Kidney (tissue), 13 donors: ENCODE measurements at regions not wholly inside any gene's neighbourhood (a gene's known extent, or its start where the extent isn't known, plus 50 kb on each side); places are given as distances from the start of the nearest gene placed in this dataset.
A peak's percentile ranks its signal among the peaks of the same experiment; 100 is the strongest.

ENCODE experiments used
- DNase-seq, 5 donors: peaks; one replicate each; pipeline ENCODE4 v3.0.0-alpha.2; 2013 to 2020
- FAIRE-seq: peaks from 2 replicates; lab custom pipeline; 2012; peaks lifted over from hg19 to GRCh38; lab: Jason Lieb, UNC
- H3K27ac ChIP-seq, 2 donors: one replicate each; pipeline ENCODE4 v1.7.0; 2013; ENCODE audit warnings: low read depth in 2 of 2, low read length in 2 of 2, inconsistent platforms in 1 of 2
- H3K27me3 ChIP-seq: one replicate; pipeline ENCODE4 v1.7.1; 2013; ENCODE audit warnings: low read length, inconsistent platforms; ENCODE audit not compliant: control insufficient read depth, insufficient read depth
- H3K36me3 ChIP-seq, 3 donors: one replicate each; pipeline versions ENCODE4 v1.7.0 to v1.7.1; 2013; ENCODE audit warnings: low read length in 3 of 3, control low read depth in 1 of 3, inconsistent platforms in 1 of 3; ENCODE audit not compliant: insufficient read depth in 3 of 3, control insufficient read depth in 2 of 3
- H3K4me1 ChIP-seq, 3 donors: one replicate each; pipeline versions ENCODE4 v1.7.0 to v1.7.1; 2013; ENCODE audit warnings: low read length in 3 of 3, inconsistent platforms in 1 of 3, low read depth in 1 of 3; ENCODE audit not compliant: control insufficient read depth in 2 of 3, insufficient read depth in 2 of 3
- H3K4me3 ChIP-seq, 3 donors: one replicate each; pipeline versions ENCODE4 v1.7.0 to v1.8.1; 2013; ENCODE audit warnings: low read length in 3 of 3, control low read depth in 1 of 3, inconsistent platforms in 1 of 3
- H3K9ac ChIP-seq, 3 donors: one replicate each; pipeline versions ENCODE4 v1.7.0 to v1.7.1; 2013; ENCODE audit warnings: low read length in 3 of 3, control low read depth in 1 of 3, inconsistent platforms in 1 of 3
- H3K9me3 ChIP-seq, 3 donors: one replicate each; pipeline versions ENCODE4 v1.7.0 to v1.7.1; 2013; ENCODE audit warnings: low read length in 3 of 3, control low read depth in 1 of 3, inconsistent platforms in 1 of 3; ENCODE audit not compliant: control insufficient read depth in 2 of 3, insufficient read depth in 1 of 3
- intact Hi-C: fragments of 100-400 bp; cut with DNase I; formaldehyde crosslinking; loops from one replicate; pipeline ENCODE4 v1.11.1; 2022
- TF ChIP-seq, protein P1 (sequence below): IDR thresholded peaks from 3 replicates; pipeline ENCODE4 v1.5.1; 2012; ENCODE audit warnings: mild to moderate bottlenecking, moderate library complexity, borderline replicate concordance; ENCODE audit not compliant: insufficient read depth; ENCODE audit errors: extremely low read depth
- donor health status: control.
- donor health status: control.
- donor health status: control.
- donor health status: control.
- donor health status: control.
- donor health status: DM: yes; HTN: yes; CAD: no.
- donor health status: Normal renal cell carcinoma (clear cell type).

DNA sequence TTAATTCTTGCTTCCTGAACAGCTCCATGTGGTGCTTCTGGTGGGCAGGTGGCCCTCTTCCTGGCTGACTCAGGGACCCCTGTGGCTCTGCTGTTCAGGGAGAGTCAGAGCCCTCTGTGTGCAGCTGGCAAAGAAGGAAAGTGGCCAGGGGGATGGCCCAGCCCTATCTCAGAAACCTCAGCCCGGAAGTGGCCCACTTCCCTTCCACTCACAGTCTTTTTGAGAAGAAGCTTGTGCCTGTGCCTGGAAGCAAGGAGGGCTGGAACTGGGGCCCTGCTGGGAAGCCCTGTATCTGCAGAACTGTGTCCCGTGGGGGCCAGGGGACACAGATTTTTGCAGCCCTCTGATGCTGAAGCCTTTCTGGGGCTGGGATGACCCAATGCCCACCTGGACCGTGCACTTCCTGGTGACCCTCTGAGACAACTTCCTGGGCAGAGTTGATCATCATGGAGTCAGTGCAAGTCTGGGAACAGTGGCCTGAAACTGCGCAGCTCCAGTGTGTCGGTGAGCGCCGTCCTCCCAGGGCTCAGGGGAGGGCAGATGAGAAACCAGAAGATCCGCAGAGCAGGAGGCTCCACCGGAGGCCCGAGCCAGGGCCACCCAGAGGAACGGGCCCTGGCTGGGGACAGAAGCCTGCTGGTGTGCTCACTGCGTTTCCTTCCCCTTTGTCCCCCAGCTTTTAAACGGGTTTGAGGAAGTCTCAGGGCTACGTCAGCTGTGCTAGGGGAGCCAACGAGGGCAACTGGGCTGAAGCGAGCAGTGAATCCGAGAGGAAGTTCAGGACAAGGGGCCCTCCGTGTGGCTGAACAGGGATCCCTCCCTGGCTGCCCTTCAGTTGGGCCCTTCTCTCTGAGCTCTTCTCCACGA lies 217.4 kb upstream of the RTL1 start:
- H3K4me3 ChIP-seq = no peak overlapping the region
- TF ChIP-seq, protein P1, sequence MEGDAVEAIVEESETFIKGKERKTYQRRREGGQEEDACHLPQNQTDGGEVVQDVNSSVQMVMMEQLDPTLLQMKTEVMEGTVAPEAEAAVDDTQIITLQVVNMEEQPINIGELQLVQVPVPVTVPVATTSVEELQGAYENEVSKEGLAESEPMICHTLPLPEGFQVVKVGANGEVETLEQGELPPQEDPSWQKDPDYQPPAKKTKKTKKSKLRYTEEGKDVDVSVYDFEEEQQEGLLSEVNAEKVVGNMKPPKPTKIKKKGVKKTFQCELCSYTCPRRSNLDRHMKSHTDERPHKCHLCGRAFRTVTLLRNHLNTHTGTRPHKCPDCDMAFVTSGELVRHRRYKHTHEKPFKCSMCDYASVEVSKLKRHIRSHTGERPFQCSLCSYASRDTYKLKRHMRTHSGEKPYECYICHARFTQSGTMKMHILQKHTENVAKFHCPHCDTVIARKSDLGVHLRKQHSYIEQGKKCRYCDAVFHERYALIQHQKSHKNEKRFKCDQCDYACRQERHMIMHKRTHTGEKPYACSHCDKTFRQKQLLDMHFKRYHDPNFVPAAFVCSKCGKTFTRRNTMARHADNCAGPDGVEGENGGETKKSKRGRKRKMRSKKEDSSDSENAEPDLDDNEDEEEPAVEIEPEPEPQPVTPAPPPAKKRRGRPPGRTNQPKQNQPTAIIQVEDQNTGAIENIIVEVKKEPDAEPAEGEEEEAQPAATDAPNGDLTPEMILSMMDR = no peak

GRCh38 chr14:101121508-101122139 lies 218.1 kb upstream of the RTL1 start:
- FAIRE-seq (no peak), DNase-seq (peak in 1 of 5 donors; percentile 37)
- TF ChIP-seq, protein P1 = no peak
- peaks cover 2% of the 10 kb centered on the region for H3K27me3 ChIP-seq
- H3K4me3 ChIP-seq = no peak overlapping the region
- intact Hi-C loops = no loop called here
- no peaks in the 10 kb centered on the region for H3K9me3 ChIP-seq
- H3K9ac ChIP-seq = no peak overlapping the region
- H3K4me1 ChIP-seq = no peaks in the 10 kb centered on the region
- H3K36me3 ChIP-seq = no peaks in the 10 kb centered on the region
- H3K27ac ChIP-seq = no peak overlapping the region

More for the DNA sequence above, 217.4 kb upstream of the RTL1 start:
- Histone ChIP-seq H3K27me3 (peaks cover 2% of the 10 kb centered on the region), H3K4me1 (no peaks in the 10 kb centered on the region), H3K27ac (no peak overlapping the region), H3K9ac (no peak overlapping the region), H3K36me3 (no peaks in the 10 kb centered on the region), H3K9me3 (no peaks in the 10 kb centered on the region)
- intact Hi-C loops = no loop called here
- DNase-seq (peak in 2 of 5 donors; percentile 24 to 66), FAIRE-seq (no peak)

DNA sequence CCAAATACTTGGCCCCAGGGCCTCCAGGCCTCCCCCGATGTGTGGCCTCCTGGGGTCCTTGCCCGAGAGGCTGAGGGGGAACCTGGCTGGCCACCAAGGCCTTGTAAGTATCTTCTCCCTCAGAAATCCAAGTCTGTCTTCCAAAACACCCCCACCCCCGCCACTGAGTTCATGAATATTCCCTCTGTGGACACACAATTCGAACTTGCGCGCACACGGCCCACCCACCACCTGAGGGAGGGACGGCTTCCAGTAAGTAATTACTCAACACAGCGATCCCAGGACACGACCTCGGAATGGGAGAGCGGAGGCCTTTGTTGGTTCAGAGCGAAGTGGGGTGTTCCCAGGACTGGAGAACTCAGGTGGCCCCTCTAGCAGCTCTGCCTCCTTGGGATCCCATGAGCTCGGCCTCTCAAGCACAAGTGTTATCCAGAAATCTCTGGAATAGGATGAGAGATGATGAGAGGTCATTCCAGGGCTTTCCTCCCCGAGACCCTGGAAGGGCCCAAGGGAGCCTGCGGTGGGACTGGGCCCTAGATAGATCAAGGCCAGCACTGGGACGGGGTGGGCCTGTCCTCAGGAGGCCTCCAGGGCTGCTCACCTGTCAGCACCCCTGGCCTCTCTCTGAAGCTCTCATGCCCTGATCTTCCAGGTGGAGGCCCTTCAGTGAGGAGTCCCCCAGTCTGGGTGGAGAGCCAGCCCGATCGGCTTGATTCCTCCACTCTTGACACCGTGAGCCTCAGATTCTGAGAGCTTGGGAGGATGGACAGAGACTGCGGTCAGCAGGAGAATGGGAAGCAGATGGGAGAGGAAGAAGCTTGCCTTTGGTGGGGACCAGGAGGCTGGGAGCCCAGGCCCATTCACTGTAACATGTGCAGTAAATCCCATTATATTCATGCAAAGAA lies 219.0 kb upstream of the RTL1 start:
- FAIRE-seq = no peak

More for the DNA sequence above, 219.0 kb upstream of the RTL1 start:
- H3K9ac ChIP-seq = no peak overlapping the region
- intact Hi-C loops = no loop called here
- H3K4me3 ChIP-seq = no peak overlapping the region
- no peaks in the 10 kb centered on the region for H3K36me3 ChIP-seq
- no peaks in the 10 kb centered on the region for H3K9me3 ChIP-seq
- no peak overlapping the region for H3K27ac ChIP-seq
- TF ChIP-seq, protein P1 = no peak
- peaks cover 2% of the 10 kb centered on the region for H3K27me3 ChIP-seq
- H3K4me1 ChIP-seq = no peaks in the 10 kb centered on the region
- DNase-seq = peak in 1 of 5 donors; percentile 59
